ENCODE measurements at regions not wholly inside any gene's neighbourhood (a gene's known extent, or its start where the extent isn't known, plus 50 kb on each side); places are given as distances from the start of the nearest gene placed in this dataset.

DNA sequence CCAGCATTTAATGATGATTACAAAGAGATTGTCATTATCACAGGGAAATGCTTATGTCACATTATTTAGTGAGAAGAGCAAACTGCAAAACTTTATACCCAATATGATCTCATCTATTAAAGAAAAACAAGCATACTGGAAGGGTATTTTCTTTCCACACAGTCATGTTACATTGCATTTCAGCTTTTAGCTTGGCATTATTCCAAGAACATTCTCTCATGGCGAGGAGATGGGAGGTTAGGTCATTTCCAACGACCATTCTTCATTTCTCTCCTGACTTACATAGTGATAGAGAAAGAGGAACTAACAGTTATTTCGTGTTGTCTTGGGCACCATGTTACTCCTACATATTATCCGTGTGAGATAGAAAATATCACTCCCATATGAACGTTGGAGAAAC is 309.4 kb upstream of the XYLT1 start:
- TF ChIP-seq, protein P1, sequence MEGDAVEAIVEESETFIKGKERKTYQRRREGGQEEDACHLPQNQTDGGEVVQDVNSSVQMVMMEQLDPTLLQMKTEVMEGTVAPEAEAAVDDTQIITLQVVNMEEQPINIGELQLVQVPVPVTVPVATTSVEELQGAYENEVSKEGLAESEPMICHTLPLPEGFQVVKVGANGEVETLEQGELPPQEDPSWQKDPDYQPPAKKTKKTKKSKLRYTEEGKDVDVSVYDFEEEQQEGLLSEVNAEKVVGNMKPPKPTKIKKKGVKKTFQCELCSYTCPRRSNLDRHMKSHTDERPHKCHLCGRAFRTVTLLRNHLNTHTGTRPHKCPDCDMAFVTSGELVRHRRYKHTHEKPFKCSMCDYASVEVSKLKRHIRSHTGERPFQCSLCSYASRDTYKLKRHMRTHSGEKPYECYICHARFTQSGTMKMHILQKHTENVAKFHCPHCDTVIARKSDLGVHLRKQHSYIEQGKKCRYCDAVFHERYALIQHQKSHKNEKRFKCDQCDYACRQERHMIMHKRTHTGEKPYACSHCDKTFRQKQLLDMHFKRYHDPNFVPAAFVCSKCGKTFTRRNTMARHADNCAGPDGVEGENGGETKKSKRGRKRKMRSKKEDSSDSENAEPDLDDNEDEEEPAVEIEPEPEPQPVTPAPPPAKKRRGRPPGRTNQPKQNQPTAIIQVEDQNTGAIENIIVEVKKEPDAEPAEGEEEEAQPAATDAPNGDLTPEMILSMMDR (IDR thresholded peaks at IDR 0.05), result no peak
- TF ChIP-seq POLR2A (IDR thresholded peaks at IDR 0.05) (no peak), EP300 (IDR thresholded peaks at IDR 0.05) (no peak), POLR2AphosphoS5 (IDR thresholded peaks at IDR 0.05) (no peak)

Measured in gastroesophageal sphincter (tissue), 3 donors.